GM21515 (cell line): ENCODE measurements at regions not wholly inside any gene's neighbourhood (a gene's known extent, or its start where the extent isn't known, plus 50 kb on each side); places are given as distances from the start of the nearest gene placed in this dataset.

Source experiments
- ATAC-seq: cut with Tn5 transposase; IDR thresholded peaks from one replicate; pipeline ENCODE4 v1.9.1; 2021; ENCODE audit not compliant: unreplicated experiment

DNA sequence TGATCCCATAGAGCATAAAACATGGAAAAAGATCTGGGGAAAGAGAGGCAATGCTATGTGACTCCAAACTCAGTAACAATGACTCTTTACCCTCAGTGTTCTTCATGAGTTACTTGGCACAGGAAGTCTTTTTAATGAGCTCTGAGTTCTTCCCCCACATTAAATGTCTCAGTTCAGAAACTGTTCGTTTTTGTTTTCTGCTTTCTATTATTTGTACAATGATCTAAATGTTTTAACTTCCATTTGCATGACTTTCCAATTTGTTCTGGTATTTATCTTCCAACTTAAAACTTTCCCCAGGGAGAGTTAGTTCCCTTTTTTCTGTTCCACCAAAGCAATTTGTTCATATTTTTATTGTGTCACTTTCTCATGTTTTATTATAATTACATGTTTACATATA lies 177.0 kb upstream of the ZBTB20 start:
- no peak for ATAC-seq

DNA sequence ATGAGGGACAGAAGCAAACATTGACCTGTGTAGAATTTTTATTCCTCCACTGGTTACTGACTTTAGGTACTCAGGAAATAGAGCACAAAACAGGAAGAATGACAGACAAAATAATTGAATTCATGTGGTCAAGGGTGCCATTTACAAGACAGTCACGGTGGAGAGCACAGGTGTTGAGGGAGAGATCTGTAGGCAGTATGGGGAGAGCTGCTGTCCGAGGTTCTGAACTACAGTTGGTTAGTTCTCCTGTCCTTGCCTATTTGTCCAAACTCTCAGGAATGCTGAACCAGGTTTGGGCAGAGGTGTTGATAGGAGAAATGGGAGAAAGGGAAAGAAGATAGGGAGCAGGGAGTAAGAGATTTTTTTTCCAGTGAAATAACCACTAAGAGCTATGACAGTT lies 178.5 kb upstream of the ZBTB20 start:
- ATAC-seq = no peak

DNA sequence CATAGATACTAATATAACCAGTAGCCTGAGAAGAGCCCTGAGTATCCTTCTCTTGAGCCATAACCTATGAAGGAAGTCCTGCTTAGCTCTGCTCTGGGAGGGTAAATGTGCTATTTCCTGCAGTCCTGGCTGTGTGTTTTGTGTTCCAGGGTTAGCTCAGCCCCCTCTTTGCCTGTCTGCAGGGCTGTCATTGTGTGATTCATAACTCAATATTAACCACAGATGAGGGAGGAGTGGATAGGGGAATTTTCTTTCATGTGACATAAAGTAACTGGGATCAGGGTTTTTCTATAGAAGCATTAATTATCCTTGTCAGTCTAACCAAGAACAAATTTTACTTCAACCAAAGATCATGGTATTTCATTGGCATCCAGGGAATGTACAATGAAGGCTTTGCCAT lies 183.3 kb upstream of the ZBTB20 start:
- ATAC-seq = no peak

DNA sequence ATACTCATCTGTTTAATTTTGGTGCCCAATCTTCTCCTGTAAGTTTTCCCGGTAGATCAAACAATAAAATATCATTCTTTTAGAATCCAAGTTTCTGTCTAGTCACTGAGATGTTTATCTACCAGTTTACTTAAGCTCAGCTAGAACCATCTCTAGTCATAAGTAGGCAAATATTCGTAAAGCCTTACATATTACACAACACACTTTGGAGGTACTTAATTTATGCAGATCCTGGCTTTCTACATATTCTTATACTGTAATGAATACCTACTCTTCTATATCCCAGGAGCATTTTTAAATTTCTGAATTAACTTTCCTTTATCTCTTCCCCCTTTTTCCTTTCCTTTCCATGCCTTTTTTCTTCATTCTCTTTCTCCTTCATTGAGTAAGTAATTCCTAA lies 185.9 kb upstream of the ZBTB20 start:
- ATAC-seq = no peak

DNA sequence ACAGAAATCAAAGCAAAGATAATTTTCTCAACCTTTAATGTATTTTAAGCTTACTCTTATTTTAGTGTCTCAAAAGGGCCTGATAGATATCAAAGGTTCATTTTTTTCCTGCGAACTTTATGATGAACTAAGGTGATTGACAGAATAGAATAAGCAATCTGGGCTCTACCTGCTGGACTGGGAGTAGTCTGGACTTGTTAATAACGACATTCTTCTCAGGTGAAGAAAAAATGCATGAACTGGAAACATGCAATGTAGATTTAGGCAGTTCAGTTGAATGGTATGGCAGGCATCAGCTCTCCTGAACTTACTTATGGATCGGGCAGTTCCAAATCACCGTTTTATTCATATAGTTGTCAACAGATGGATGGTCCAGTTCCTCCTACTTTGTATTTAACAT lies 189.7 kb upstream of the ZBTB20 start:
- ATAC-seq = no peak

DNA sequence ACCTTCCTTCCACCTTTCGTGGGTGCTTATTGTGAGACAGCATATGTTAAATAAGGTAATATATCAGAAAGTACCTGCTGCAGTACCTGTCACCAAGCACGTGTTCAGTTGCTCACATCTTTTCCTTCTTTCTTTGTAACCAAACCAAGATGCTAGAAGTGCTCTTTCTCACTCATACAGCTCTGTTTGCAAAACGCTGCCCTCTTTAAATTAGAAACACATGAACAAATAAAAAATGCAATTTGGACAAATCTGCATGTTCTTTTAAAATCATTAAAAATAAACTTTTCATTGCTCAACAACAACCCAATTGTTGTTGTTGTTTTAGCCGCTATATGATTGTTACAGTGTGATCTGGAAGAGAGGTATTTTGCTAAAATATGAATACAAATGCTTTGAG lies 193.5 kb upstream of the ZBTB20 start:
- ATAC-seq = no peak

DNA sequence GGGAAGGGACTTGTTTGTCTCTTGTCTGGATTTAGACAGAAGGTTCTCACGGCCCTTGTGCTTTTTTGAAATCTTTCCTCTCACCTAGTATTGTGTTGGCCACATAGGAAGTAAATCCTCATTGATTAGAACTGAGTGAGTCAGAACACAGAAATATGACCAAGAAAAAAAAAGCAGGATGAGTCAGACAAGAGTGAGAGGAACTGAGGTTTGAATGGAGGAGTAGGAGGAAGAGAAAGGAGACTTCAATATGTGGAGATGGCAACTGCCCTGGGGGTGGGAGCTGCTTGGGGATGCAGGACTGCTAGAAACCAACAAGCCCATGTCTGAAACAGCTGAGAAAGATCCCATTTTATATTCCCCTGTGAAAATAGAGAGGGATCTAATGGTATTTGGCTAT lies 194.1 kb upstream of the ZBTB20 start:
- ATAC-seq = no peak

DNA sequence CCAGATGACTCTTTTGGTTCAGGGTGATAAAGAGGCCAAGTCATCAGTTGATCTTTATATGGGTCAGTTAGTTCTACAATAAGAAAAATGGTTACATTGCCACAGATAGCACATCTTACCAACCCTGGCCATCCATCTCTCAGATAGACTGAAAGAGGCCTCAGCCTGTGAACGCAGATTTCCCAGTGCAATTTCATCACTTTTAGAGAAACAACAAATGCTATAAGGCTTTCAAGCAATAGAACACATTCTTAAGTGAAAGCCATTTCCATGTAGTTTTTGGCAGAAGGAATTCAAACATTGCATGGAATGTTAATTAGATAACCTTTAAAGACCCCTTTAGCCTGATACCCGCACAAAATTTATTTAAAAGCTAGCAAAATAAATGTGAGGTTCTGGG lies 200.6 kb upstream of the ZBTB20 start:
- ATAC-seq = no peak

DNA sequence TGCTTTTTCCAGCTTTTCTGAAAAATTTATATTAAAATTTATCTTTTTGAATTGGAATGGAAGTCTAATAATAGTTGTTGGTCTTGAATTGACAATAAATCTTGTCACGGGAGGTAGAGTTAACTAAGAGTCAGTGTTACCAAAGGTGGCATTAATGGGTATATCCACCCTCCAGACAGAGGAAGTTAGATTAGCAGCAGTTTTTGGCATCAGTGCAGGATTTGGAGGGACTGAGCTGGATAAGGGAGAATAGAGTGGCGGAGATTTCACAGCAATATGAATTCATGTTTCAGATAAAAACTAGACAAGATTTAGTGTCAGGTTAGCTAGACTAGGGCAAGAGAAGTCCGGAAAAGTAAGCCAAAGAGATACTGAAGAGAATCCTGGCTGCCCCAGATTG lies 201.3 kb upstream of the ZBTB20 start:
- no peak for ATAC-seq

DNA sequence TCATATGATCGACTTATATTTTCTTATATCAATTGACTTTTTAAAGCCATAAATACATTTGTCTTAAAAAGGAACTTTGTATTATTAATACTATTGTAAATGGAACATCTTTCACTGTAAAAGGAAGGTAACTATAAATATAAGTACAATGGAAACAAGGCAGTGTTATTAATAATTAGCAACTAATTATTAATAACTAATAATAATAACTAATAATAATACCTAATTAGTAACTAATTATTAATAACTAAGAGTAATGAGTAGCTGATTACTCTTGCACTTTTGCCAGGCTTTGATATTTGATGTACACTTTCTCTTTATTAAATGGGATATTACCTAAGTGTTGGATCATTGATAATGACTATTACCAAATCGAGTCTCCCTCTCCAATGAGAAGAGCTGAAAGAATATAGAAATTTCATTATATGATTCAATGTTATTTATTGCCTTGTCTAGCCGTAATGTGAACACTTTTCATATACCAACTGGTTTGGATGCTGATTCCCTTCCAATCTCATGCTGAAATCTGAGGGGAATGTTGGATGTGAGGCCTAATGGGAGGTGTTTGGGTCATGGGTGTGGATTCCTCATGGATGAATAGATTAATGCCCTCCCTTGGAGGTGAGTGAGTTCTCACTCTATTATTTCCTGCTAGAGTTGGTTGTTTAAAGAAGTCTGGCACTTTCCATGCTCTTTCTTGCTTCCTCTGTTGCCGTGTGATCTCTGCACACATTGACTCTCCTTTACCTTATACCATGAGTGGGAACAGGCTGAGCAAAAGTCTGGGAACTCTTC lies 202.1 kb upstream of the ZBTB20 start:
- no peak for ATAC-seq

DNA sequence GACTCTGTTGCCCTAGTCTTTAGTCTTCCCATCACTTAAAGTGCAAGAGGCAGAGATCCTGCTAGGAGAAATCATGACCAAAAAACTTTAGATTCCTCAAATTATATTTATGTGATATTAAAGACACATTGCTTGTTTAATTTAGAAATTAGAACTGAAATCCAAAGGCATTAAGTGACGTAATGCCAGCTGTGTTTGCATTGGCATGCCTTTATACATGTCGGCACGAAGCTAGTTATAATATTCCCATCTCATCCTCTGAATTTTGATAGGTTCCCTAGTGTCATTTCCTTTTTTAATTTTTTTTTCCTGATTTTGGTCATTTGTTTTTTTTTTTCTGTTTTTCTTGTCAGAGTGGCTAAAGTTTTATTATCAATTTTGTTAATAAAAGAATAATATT lies 203.5 kb upstream of the ZBTB20 start:
- ATAC-seq = no peak

DNA sequence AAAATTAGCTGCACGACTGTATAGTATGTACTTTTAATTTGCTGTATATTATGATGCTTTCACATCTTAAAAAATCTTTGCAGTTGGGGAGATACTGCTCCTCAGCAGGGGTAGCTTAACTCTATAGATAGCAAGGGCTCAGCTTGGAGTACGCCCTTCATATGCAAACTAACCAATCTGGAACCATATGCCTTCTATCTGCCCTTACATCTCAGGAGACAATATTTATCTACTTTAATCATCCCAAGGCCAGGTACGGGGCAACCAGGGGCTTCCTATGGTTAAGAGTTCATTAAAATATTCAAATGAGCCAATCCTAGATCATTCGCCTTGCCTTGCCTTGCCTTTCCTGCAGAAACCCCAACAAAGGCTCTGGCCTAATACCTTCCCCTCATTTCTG lies 204.1 kb upstream of the ZBTB20 start:
- no peak for ATAC-seq

DNA sequence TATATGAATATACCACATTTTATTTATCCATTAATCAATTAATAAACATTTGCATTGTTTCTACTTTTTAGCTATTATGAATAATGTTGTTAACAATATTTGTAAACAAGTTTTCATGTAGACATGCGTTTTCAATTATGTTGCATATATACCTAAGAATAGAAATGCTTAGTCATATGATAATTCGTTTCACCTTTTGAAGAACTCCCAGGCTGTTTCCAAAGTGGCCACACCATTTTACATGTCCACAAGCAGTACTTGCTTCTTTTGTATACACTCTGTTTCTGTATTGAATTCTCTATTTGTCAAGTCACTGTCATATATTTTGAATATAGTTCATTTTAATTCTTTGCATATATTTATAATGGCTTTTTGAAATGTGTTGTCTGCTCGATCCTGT lies 206.9 kb upstream of the ZBTB20 start:
- ATAC-seq = no peak

DNA sequence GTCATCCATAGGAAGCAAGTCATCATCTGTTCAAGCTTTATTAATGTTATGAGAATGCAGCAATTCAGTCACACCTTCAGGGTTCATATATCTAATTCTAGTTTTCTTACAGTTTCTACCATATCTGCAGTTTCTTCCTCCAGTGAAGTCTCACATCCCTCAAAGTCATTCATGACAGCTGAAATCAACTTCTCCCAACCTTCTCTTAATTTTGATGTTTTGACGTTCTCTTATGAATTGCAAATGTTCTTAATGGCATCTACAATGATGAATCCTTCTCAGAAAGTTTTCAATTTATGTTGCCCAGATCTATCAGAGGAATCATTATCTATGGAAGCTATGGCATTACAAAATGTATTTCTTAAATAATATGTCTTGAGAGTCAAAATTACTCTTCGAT lies 210.4 kb upstream of the ZBTB20 start:
- ATAC-seq = no peak

DNA sequence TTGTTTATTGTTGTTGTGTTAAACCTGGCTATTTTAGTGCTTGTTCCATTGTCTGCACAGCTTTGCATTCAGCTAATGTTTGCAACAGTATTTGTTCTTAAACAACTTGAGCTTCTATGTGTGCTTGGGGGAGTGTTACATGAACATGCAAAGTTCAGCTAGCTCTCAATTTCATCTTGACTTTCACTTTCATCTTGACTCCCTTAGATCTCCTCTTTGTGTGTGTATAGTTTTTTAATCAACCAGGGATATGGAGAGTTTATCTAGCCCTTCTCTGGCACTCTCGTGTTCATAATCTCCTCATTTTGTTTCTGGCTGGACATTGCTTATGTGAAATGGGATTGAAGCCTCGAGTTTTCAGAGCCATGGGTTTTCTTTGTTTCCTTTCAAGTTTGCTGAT lies 212.4 kb upstream of the ZBTB20 start:
- peak; percentile 96 for ATAC-seq

DNA sequence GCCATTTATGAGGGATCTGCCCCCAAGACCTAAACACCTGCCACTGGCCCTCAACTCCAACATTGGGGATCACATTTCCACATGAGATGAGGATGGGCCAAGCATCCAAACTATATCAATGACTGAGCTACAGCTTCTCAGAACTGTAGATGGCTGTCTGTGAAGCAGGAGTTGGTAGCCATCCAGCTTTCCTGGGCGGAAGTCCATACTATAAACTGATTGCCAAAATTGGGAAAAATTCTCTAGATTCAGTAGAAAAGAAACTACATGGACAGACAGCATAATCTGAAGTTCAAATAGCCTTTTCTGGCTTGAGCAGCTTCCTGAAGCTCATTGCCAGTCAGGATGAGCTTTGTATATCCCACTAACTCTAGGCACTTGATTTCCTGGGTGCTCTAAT lies 214.7 kb upstream of the ZBTB20 start:
- ATAC-seq = no peak

DNA sequence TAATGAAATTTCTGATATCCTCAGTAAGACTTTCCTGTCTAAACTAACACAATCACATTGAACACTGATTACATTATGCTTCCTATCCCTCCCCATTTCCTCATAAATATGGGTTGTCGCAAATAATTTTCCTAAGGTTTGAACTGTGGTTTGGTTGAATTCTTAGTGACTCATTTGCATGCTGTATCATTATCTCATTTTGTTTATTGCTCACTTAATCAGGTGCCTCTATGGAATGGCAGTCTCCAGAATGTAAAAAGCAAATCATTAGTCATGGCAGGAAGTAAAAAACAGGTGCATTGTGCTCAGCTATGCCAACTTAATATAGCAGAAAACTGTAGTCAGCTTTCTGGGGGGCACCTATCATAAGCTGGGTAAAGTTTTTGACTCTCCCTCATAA lies 216.0 kb upstream of the ZBTB20 start:
- ATAC-seq = no peak

DNA sequence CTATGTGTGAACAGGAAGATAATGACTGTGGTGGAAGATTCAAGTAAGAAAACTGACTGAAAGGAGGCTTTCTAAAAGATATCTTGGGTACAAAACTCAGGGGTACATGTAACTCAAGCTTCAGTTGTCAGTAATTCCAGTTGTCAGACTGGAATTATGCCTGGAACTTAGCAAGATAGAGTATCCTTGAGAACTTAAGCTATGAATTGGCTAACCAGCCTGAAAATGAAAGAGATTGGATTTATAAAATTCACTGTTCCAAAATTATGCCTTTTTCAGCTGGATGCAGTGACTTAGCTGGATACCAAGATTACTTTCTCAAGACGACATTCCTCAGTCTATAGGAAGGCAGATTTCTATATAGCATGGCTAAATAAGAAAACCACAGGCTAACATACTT lies 221.9 kb upstream of the ZBTB20 start:
- ATAC-seq = no peak

DNA sequence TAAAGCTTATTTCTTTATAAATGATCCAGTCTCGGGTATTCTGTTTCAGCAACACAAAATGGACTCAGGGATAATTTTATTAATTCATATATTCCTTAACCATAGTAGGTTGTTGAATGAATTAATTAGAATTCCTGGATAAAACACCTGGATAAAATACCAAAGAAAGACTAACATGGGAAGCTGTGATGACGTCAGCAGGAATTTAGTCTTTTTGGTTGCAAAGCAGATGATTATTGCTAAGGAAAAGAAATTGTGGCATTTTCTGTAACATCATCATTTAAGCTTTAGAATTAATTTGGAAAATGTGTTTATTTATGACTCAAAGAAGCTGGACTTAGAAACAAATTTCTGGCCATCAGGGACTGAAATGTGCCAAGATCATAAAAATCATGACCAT lies 228.3 kb upstream of the ZBTB20 start:
- no peak for ATAC-seq

DNA sequence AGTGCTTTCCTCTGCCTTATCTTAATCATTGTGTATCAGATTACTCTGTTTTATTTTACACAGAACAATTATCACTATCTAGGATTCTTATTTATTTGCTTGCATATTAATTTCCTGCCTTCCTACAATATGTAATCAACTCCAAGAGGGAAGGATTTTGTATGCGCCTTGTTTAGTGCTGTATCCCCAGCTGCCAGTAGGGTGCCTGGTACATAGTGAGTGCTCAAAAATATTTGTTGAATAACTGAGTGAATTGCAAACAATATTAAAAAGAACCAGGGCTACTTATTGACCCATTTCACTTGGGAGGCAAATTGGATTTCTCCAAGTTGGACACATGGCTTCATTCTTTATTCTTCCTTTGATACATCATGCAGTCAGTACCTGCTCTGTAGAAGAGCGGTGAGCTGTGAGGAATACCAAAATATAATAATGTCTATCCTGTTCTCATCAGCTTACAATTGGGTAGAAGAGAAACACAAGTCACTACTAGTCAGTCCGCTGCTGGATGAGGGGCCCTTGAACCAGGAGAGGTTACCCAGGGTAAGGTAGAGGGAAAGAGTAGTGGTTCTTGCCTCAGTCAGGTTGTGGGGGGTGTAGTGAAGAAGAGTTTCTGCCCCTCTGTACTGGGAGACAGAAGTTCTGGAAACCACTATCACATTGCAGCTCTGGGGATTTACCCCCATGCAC lies 233.9 kb upstream of the ZBTB20 start:
- no peak for ATAC-seq

DNA sequence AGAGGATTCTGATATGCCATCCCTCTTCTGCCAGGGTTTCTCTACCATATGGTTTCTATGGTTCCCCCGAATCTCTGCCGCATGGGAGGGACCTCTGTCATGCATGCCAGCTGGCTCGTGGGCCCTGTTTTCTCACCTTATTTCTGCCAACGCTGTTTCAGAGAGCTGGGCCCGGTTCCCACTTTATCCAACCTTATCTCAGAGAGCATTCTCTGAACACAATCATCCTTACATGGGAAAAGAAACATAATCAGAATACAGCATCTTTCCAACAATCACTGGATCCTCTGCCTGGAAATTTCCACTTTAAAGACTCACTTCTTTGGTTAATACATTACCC lies 234.5 kb upstream of the ZBTB20 start:
- no peak for ATAC-seq

DNA sequence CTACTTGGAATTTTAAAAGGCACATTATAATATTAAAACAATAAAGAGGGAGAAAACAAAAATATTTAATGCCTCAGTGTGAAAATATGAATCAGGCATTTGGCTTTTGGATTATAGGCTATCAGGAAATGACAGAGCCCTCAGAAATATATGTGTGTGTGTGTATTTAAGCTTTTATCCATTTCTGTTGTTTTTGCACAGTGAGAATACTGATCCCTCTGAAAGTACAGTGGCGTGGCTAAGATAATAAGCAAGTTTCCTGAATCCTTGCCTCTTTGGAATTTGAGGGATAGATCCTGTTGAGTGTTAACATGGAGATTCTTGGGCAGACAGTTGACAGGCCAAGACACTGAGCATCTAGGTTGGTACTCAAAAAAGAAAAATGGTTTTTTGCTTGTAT lies 234.8 kb upstream of the ZBTB20 start:
- no peak for ATAC-seq

DNA sequence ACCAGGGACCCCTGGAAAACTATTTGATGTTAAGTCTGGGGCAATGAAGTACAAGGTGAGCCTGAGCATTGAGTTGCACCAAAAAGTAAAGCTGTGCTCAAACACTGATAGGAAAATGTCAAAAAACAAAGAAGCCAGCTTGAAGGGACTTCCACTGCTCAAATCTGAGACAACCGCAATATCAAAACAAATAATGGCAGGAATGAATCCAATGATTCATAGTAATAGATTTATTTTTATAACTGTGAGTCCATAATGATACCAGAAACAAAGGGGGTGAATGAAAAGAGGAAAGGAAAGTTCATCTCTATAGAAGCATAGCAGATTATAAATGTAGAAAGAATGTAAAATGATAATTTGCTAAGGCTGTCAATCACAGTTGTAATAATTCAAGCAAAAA lies 237.3 kb upstream of the ZBTB20 start:
- no peak for ATAC-seq
